Activated CD4-positive, alpha-beta T cell treated with anti-CD3 and anti-CD28 coated beads, Interleukin-2, Interleukin-6, amounts not matched to agents 100 ng/mL and 50 ng/mL, durations not matched to agents 16 hours and 8 hours (primary cell): ENCODE measurements at regions not wholly inside any gene's neighbourhood (a gene's known extent, or its start where the extent isn't known, plus 50 kb on each side); places are given as distances from the start of the nearest gene placed in this dataset.

Source experiments
- DNase-seq: peaks from one replicate; pipeline ENCODE4 v3.0.0-alpha.2; 2020

DNA sequence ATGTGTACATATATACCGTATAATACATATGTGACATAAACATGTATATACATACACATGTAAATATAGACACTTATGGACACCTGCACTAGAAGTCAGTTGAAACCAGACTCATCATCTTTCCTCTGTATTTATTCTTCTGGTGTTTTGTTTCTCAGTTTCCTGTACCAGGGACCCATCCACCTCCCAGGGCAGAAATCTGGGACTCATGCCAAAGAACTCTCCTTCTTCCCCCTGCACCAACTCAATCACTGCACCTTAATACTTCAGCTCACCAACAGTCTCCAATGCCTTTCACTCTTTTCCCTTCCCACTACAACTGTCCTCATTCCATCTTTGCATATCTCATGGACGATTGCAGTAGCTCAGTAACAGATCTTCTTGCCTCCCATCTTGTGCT lies 428.0 kb downstream of the FBXO15 start:
- no peak for DNase-seq

- no peak for DNase-seq
These were observed 430.1 kb downstream of the FBXO15 start for GRCh38 chr18:73717570-73717969.

- no peak for DNase-seq
These were observed 432.4 kb downstream of the FBXO15 start for GRCh38 chr18:73715210-73715670.

GRCh38 chr18:73714466-73714865 lies 433.2 kb downstream of the FBXO15 start:
- DNase-seq: no peak

GRCh38 chr18:73711256-73711655 lies 436.4 kb downstream of the FBXO15 start:
- no peak for DNase-seq

DNA sequence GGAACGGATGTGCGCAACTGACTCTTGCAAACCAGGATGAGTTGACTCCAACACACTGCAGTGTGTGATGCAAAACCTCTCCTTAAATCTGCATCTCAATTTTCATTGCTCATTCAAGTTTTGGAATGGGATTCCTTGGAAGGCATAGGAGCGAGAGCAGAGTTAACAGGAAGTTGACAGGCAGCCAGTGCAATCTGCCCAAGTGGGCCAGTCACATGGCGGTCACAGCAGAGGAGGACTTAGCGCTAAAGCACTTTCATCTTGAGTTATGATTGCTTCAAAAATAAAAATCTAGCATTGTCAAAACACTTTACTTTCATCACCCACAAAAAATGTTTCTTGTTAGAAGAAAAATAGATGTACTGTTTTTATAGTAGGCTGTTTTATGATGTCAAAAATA lies 439.0 kb downstream of the FBXO15 start:
- no peak for DNase-seq

GRCh38 chr18:73707035-73707434 lies 440.6 kb downstream of the FBXO15 start:
- no peak for DNase-seq

GRCh38 chr18:73697353-73697752 lies 450.3 kb downstream of the FBXO15 start:
- no peak for DNase-seq

DNA sequence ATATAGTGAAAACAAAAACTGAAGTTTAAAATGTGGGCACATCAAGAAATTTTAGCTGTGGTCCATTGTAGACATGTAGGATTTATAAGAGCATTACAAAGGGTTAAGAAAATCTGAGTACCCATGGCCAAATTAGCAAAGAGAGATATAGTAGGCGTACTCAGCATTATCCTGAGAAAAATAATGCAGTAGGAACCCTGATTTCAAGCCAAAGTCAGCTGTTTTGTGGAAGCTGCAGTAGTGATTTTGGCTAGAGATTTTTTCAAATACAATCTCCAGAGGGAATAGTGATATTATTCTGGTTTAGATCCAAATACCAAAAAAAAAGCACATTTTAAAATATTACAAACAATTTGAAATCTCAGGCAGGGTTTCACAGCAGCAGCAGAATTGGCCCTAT lies 450.9 kb downstream of the FBXO15 start:
- DNase-seq: no peak

GRCh38 chr18:73696171-73696570 lies 451.5 kb downstream of the FBXO15 start:
- DNase-seq: no peak

DNA sequence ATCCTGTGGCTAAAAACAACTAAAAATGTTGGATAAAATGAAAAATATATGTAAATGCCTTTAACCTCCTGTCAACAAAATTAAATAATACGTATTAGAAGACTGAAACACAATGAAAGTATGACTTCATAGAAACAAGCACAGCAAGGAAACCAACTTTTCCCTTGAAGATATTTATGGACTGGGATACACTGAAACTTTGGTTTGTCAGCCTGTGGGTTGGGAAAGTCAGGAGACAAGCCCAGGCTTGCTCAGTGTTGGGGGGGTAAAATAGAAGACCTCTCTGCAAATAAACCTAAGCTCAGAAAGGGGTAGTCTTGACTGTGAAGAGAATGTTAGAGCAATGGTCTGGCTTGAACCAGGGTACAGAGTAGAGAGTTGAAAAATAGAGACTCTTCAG lies 454.5 kb downstream of the FBXO15 start:
- no peak for DNase-seq

- no peak for DNase-seq
These were observed 456.0 kb downstream of the FBXO15 start for GRCh38 chr18:73691624-73692023.

DNA sequence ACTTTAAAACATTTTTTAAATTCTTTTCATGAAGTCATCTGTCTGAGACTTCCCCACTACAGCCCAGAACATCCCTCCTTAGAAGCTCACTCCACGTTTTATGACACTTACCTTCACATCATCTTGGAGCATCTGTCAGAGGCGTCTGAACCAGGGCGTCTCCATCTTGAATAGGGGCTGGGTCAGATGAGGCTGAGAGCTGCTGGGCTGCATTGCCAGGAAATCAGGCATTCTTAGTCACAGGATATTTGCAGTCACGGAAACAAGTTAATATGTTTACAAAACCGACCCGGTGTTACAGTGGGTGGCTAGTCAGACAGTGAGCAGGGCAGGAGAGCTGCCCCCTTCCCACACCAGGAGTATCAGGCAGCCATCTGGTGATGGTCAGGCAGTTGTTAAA lies 456.5 kb downstream of the FBXO15 start:
- no peak for DNase-seq

GRCh38 chr18:73690222-73690621 lies 457.4 kb downstream of the FBXO15 start:
- no peak for DNase-seq

GRCh38 chr18:73688851-73689711 lies 458.6 kb downstream of the FBXO15 start:
- DNase-seq: no peak

DNA sequence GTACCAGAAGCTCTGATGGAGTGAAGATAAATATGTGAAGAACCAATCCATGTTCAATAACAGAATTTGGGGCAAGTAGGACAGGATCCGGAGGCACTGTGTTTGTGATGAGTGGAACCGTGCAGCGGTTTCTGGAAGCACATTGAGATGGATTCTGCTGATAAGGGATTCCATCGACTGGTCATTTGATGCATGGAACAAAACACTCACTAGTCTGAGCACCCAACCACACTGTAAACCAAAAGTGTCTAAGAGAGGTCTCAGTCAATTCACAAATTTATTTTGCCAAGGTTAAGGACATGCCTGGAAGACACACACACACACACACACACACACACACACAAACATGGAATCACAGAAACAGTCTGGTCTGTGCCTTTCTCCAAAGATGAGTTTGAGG lies 459.5 kb downstream of the FBXO15 start:
- DNase-seq: no peak

GRCh38 chr18:73684647-73685046 lies 463.0 kb downstream of the FBXO15 start:
- no peak for DNase-seq

DNA sequence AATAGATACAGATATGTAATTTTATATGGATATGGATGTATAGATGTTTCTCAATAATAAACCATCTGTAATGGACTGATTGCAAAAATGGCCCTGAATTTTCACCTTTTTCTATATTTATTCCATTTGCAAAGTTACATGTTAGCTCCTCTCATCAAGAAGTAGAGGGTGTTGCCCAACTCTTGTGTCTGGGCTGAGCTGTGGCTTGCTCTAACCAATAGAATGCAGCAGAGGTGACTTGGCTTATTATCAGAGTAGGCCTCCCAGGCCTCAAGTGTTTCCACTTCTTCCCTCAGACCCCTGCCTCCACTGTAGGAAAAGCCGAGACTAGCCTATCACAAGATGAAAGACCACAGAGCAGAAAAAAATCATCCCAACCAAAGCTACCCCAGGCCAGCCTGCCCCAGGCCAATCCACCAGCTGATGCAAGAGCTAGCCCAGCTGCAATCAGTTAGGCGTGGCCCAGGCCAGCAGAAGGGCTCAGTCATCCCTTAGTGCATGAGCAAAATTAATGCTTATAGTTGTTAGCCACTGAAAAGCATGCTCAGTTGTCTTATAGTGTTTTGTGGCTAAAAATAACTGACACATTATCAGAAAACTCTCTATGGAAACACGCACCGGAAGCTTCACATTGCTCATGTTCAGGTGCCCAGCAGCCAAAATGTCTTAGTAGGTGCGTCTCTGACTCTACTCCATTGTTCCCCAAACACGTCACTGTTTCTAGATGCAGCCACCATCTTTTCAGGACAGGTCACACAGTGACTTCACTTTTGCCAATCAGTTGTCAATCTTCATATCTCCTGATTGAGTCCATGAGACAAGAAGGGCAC lies 464.0 kb downstream of the FBXO15 start:
- DNase-seq: no peak

DNA sequence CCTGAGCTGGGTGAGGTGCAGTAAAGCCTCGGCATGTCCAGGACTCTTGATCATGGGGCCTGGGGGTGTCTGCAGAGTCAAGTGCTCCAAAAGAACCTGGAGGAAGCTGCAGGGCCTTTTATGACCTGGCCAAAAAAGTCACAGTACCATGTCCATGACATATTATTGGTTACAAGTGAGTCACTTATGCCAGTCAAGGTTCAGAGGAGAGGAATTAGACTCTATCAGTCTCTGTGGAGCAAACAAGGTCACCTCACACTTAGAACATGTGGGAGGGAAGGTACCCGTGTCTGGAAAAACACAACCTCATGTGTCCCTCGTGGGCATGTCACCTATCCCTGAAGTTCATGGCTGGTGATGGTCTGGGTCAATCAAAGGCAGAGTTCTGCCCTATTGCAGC lies 465.7 kb downstream of the FBXO15 start:
- no peak for DNase-seq

- DNase-seq: no peak
These were observed 466.2 kb downstream of the FBXO15 start for GRCh38 chr18:73681398-73681797.

DNA sequence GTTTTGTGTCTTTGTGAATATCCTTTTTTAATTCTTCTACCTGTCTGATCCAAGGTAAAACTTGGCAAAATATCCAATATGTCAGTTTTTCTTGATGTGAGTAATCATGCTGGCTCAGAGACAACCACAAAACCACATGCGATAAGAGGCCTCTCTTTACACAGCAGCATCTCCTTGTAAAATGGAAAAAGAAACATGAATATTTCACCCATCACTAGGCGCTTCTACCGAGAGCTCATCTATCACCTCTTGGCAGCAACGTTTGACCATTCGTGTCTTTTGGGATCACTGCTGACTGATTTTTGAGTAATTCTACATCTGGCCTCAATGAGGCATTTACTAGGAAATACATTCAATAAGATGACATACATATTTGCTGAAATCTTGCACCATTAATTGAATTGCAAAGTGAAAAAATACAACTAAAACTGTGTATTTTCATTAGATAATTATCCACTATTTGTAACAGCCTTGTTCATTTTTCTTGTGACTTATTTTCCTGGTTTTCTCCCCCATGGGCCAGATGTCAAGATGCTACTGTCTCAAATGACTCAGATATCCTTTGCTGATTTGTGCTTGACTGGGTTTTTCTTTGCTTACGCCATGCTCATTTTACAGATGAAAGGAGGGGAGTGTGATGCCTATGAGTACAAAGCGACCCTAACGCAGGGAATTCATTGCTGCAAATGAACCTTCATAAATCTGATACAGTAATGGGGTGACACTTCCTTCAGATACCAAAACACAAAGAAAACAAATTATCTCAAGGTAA lies 467.5 kb downstream of the FBXO15 start:
- DNase-seq: peak; percentile 8

- DNase-seq: no peak
These were observed 470.2 kb downstream of the FBXO15 start for GRCh38 chr18:73677450-73677849.
